ENCODE measurements at regions not wholly inside any gene's neighbourhood (a gene's known extent, or its start where the extent isn't known, plus 50 kb on each side); places are given as distances from the start of the nearest gene placed in this dataset.

DNA sequence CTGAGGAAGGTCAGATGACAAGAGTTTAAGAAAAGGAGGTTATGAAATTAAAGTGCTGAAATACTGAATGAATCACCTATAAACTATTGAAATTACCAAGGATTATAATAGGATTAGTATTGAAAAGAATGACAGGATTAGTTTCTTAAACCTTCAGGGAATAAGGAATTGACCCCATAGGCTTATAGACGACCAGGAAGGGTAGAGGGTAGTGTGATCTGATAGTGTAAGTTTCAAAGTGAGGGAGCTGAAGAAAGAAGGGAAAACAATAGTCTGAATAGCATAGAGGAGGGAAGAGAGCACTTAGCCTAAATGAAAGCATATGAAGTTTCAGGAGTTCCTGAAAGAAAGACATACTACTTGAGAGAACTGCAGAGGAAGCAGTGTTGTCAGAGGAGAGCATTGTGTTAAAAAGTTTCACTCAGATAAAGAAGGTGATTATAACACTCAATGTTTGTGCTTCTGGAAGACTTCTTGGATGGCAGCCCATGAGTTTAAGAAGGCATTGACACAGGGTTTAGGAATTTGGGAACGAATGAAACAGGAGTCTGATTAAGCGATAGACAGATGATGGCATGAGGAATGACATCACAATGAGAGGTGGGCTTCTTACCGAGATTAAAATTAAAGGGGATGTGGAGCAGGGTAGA, 557.9 kb upstream of the GRAMD2B start:
- TF ChIP-seq, protein P1, sequence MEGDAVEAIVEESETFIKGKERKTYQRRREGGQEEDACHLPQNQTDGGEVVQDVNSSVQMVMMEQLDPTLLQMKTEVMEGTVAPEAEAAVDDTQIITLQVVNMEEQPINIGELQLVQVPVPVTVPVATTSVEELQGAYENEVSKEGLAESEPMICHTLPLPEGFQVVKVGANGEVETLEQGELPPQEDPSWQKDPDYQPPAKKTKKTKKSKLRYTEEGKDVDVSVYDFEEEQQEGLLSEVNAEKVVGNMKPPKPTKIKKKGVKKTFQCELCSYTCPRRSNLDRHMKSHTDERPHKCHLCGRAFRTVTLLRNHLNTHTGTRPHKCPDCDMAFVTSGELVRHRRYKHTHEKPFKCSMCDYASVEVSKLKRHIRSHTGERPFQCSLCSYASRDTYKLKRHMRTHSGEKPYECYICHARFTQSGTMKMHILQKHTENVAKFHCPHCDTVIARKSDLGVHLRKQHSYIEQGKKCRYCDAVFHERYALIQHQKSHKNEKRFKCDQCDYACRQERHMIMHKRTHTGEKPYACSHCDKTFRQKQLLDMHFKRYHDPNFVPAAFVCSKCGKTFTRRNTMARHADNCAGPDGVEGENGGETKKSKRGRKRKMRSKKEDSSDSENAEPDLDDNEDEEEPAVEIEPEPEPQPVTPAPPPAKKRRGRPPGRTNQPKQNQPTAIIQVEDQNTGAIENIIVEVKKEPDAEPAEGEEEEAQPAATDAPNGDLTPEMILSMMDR (IDR thresholded peaks at IDR 0.05) = no peak
- no peak for TF ChIP-seq POLR2A (IDR thresholded peaks at IDR 0.05)
- H3K4me3 ChIP-seq (ENCODE audit: low read depth, poor library complexity, severe bottlenecking) = no peak overlapping the region
- DNase-seq (ENCODE audit: low spot score in 2 of 2) = no peak
- WGBS, 2 donors = 36 to 49% methylated on average over 4 of the region's 4 CpGs
- intact Hi-C loops (cut with DNase I; ENCODE audit: low total_unique reads) = no loop called here

DNA sequence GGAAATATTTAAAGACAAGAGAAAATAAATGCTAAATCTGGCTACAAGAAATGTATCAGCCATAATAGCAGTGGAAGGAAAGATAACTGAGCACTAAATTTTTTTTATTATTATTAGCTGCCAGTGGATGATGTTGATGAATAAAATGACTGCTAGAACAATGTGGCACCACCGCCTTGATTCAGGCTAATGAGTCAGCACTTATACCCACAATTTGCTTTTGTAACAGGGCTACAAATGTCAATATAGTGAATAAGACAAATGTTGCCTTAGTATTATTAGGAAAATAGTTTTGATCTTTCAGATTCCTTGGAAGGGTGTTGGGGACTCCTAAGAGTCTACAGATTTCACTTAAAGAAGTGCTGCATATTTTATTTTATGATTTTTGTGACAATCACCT, 555.2 kb upstream of the GRAMD2B start:
- no peak for DNase-seq (ENCODE audit: low spot score in 2 of 2)
- intact Hi-C loops (cut with DNase I; ENCODE audit: low total_unique reads) = no loop called here
- WGBS, 2 donors = 87 to 92% methylated on average over 1 of the region's 1 CpG
- H3K4me3 ChIP-seq (ENCODE audit: low read depth, poor library complexity, severe bottlenecking) = no peak overlapping the region
- TF ChIP-seq, protein P1 (IDR thresholded peaks at IDR 0.05) = no peak
- no peak for TF ChIP-seq POLR2A (IDR thresholded peaks at IDR 0.05)

DNA sequence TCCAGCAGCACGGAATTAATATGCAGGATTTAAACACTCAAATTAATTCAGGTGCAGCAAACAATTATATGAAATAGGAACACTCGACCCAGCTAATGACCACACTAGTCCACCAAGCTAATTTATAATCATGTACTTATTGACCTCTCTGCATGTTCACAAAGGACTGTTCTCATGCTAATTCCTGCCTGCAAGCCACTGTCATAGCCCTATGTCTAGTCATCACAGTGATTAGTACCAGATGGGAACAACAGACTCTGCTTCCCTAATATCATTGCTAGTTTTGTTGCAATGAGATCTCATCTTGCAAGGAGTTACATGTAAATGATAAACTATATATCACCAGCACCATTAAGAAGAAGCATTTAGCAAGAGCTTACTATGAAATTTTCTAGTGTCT, 553.0 kb upstream of the GRAMD2B start:
- TF ChIP-seq, protein P1 (IDR thresholded peaks at IDR 0.05) = no peak
- TF ChIP-seq POLR2A (IDR thresholded peaks at IDR 0.05) = no peak
- no peak overlapping the region for H3K4me3 ChIP-seq (ENCODE audit: low read depth, poor library complexity, severe bottlenecking)
- intact Hi-C loops (cut with DNase I; ENCODE audit: low total_unique reads) = no loop called here
- no peak for DNase-seq (ENCODE audit: low spot score in 2 of 2)
- 38 to 53% methylated on average over 2 of the region's 2 CpGs for WGBS, 2 donors

DNA sequence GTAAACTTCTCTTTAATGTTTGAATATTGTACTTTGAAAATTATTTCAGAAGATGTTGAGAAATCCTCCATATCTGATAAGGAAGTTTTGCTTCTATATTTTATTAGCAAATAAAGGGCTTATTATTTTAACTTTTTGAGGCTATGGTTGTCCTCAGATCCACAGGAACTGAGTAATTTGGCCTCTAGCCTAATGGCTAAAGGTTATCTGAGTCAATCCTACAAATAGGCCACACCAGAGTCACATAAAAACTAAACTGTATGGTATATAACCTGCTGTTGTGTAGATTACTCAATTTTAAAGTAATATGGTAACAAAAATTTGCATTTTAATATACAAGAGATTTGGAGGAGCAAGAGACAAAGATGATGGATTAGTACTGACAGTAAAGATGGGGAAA, 549.2 kb upstream of the GRAMD2B start:
- no peak for TF ChIP-seq POLR2A (IDR thresholded peaks at IDR 0.05)
- TF ChIP-seq, protein P1 (IDR thresholded peaks at IDR 0.05) = no peak
- no peak overlapping the region for H3K4me3 ChIP-seq (ENCODE audit: low read depth, poor library complexity, severe bottlenecking)
- DNase-seq (ENCODE audit: low spot score in 2 of 2) = no peak
- intact Hi-C loops (cut with DNase I; ENCODE audit: low total_unique reads) = no loop called here

DNA sequence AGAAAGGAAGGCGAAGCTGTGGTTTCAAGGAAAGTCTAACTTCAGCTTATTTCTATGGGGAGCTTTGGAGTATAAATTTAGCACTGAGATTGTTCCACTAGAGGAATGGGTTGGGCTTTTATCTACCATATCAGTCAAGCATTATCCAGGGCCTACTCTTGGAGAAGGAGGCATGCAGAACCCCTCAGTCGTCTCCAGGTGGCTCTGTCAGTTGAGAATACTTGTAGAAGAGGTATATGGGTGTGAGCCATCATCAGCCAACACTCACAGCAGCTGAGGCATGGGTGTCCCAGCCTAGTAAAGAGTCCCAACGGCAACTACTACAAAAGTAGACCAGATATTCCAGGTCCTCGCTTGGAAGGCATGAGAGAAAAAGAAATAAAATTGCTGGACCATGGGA, 548.5 kb upstream of the GRAMD2B start:
- 89% methylated on average over 4 of the region's 4 CpGs for WGBS, 2 donors
- intact Hi-C loops (cut with DNase I; ENCODE audit: low total_unique reads) = no loop called here
- no peak for DNase-seq (ENCODE audit: low spot score in 2 of 2)
- no peak for TF ChIP-seq POLR2A (IDR thresholded peaks at IDR 0.05)
- TF ChIP-seq, protein P1 (IDR thresholded peaks at IDR 0.05) = no peak
- no peak overlapping the region for H3K4me3 ChIP-seq (ENCODE audit: low read depth, poor library complexity, severe bottlenecking)

DNA sequence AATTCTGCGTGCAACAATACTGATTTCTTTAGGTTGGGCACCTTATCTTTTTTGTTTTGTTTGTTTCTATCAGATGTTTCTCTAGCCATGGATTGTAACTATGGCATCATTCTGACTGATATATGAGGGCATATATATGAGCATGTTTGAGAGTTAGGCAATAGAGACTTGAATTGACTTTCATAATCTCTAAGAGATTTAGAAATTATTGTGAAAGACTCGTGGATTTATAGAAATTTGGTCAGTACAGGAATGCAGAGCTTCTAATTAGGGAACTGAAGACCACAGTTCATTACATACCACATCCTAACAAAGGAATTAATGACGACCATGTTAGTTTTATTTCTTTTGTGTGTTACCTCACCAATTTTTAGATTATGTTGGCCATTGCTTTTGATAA, 546.0 kb upstream of the GRAMD2B start:
- WGBS, 2 donors = 79 to 87% methylated on average over 3 of the region's 3 CpGs

More for the DNA sequence above, 546.0 kb upstream of the GRAMD2B start:
- intact Hi-C loops (cut with DNase I; ENCODE audit: low total_unique reads) = no loop called here
- DNase-seq (ENCODE audit: low spot score in 2 of 2) = no peak
- no peak overlapping the region for H3K4me3 ChIP-seq (ENCODE audit: low read depth, poor library complexity, severe bottlenecking)
- TF ChIP-seq POLR2A (IDR thresholded peaks at IDR 0.05) = no peak
- TF ChIP-seq, protein P1 (IDR thresholded peaks at IDR 0.05) = no peak

Data from lower leg skin (tissue), 4 donors.